OCI-LY1 (cell line): ENCODE measurements at regions not wholly inside any gene's neighbourhood (a gene's known extent, or its start where the extent isn't known, plus 50 kb on each side); places are given as distances from the start of the nearest gene placed in this dataset.

ENCODE experiments used
- EZH2 ChIP-seq: fragments of 200-600 bp; sonication (generic), shearing (Covaris generic); IDR thresholded peaks from 2 replicates; pipeline ENCODE4 v1.8.0; 2017; ENCODE audit warnings: borderline replicate concordance, mixed run types, mild to moderate bottlenecking, antibody characterized with exemption, low read length, moderate library complexity, mixed read lengths
- TF ChIP-seq, protein P1 (sequence below): fragments of 200-600 bp; sonication (generic), shearing (Covaris generic); IDR thresholded peaks from 2 replicates; pipeline ENCODE4 v1.5.1; 2017; ENCODE audit warnings: mild to moderate bottlenecking, antibody characterized with exemption, low read length, moderate library complexity, mixed read lengths

DNA sequence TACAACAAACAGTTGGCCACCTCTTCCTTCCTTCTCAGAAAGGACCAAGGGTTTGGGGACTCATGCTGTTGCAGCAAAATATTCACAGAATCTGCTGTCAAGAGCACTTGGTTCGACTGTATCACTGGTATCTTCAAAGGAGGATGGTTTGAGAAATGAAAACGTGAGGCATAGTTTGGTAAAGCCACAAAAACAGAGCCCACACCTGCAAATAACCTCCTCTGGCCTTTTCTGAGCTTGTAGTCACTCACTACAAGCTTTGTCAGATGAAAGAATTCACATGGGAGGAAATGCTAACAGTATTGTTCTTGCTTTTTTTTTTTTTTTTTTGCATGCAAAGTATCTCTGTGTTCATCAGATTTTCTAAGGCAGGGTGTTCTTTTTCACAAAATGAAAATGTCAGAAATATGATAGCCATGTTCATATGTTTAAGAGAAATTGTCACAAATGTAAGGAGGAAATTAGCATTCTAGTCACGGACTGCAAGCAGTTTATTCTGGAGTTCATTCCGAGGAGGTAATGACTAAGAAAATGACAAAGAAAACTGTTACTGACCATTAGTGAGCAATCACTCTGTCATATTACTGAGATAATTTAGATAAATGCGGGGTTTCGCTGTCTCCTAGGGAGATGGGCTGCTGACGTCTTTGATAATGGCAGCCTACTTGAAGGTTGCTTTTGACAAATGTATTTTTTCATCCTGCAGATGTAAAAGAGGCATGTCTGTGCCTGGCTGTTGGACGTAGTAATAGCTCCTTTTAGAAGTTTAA is 117.8 kb upstream of the MYO3A start:
- no peak for TF ChIP-seq EZH2
- TF ChIP-seq, protein P1, sequence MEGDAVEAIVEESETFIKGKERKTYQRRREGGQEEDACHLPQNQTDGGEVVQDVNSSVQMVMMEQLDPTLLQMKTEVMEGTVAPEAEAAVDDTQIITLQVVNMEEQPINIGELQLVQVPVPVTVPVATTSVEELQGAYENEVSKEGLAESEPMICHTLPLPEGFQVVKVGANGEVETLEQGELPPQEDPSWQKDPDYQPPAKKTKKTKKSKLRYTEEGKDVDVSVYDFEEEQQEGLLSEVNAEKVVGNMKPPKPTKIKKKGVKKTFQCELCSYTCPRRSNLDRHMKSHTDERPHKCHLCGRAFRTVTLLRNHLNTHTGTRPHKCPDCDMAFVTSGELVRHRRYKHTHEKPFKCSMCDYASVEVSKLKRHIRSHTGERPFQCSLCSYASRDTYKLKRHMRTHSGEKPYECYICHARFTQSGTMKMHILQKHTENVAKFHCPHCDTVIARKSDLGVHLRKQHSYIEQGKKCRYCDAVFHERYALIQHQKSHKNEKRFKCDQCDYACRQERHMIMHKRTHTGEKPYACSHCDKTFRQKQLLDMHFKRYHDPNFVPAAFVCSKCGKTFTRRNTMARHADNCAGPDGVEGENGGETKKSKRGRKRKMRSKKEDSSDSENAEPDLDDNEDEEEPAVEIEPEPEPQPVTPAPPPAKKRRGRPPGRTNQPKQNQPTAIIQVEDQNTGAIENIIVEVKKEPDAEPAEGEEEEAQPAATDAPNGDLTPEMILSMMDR, result no peak
